Activated CD4-positive, CD25-positive, alpha-beta regulatory T cell treated with anti-CD3 and anti-CD28 coated beads, Interleukin-2, amount 50 U/mL, for 16 hours (primary cell): ENCODE measurements at regions not wholly inside any gene's neighbourhood (a gene's known extent, or its start where the extent isn't known, plus 50 kb on each side); places are given as distances from the start of the nearest gene placed in this dataset.

Source experiments
- DNase-seq: peaks from one replicate; pipeline ENCODE4 v3.0.0-alpha.2; 2020; ENCODE audit warnings: low read depth, low spot score

GRCh38 chr14:22456998-22457594 lies 131.9 kb downstream of the DAD1 start:
- no peak for DNase-seq

DNA sequence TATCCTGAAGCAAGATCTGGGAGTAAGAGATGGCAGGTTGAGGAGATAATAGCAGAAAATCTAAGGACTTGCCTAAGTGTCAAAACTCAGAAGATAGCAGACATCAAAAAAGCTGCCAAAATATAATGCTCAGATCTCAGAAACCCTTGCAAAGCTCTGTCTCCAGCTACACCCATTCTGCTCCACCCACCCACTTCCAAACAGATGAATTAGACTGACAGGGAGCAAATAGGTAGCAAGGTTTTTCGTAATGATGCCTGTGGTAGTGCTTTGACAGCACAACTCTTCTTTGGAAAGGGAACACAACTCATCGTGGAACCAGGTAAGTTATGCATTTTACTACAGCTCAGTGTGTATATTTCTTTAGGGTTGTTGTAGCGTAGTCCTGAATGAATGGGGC lies 132.6 kb downstream of the DAD1 start:
- DNase-seq: no peak

DNA sequence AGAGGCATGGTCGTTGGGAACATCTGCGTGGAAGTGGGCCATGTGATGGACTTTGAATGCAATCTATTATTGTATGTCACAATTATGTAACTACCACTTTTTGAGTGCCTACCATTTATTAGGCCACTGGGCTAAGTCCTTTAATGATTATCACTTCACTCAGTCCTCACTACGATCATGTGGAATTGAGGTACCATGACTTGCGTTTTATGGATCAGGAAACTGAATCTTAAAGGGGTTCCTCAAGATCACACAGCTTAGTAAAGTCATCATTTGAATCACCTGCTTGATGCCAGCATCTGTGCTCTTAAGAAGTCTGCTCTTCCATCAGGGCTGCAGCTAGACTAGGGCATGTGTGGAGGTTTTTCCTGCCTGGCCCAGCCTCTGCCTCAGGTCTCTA lies 136.7 kb downstream of the DAD1 start:
- DNase-seq: no peak

- no peak for DNase-seq
Measured at GRCh38 chr14:22450266-22450665, 138.8 kb downstream of the DAD1 start.

DNA sequence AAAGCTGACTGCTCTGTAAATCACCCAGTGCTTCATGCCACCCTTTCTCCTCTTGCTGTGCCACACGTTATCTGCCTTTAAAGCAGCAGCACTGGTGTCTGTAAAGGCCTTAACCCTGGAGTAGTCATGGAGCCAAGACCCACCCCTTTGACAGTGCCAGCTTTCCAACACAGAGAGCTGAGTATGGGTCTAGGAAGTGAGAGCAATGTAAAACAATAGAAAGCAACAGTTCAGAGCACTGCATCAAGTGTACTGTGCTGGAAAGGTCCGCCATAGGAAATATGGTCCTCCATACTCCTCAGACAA lies 139.5 kb downstream of the DAD1 start:
- no peak for DNase-seq

- DNase-seq: no peak
Measured at GRCh38 chr14:22448905-22449599, 140.0 kb downstream of the DAD1 start.

- no peak for DNase-seq
Measured at GRCh38 chr14:22448035-22448904, 140.8 kb downstream of the DAD1 start.

DNA sequence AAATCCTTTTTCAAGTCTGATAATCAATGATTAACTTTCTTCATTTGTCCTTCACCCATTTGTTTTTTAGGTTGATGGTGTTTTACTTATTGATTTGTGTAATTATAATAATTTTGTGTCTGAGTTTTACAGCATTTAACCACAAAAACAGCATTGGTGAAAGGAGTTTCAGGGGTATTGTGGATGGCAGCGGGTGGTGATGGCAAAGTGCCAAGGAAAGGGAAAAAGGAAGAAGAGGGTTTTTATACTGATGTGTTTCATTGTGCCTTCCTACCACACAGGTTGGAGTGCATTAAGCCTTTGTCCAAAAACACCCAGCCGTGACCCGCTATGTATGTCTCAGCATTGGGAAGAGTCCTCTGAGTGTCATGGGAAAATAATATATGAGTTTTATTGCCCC lies 150.3 kb downstream of the DAD1 start:
- DNase-seq: no peak

- no peak for DNase-seq
Measured at GRCh38 chr14:22434901-22435550, 154.0 kb downstream of the DAD1 start.

DNA sequence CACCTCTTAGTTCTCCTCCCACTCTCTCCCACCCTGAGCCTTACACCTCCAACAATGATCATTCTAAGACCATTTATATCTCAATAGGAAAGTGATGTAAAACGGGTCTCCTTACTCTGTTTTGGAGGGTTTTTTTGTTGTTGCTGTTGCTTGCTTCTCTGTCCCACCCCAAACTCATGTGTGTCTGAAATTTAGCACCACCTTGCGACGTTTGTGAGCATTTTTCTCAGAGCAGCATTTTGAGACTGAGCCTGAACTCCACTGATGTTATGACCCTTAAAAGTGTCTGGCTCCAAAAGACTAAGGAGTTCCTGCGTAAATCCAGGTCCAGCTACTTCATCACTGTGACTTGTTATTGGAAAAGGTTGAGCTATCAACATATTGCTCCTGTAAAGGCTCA lies 155.0 kb downstream of the DAD1 start:
- no peak for DNase-seq

DNA sequence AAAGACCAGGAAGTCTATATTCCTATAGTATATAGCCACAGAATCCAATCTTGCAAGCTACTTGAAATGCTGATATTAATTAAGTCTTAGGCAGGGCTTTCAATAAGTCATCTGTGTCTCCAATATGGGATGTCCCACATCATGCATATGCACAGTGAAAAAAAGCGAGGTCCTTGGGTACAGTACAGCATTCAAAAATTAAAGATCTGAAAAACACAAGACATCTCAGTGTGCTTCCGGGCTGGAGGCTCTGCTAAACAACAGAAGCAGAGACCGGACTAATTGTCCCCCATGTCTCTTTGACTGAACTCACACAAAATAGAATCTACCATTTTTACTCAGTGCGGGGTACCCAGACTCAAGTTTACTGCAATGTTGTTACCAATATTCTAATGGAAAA lies 156.0 kb downstream of the DAD1 start:
- no peak for DNase-seq

DNA sequence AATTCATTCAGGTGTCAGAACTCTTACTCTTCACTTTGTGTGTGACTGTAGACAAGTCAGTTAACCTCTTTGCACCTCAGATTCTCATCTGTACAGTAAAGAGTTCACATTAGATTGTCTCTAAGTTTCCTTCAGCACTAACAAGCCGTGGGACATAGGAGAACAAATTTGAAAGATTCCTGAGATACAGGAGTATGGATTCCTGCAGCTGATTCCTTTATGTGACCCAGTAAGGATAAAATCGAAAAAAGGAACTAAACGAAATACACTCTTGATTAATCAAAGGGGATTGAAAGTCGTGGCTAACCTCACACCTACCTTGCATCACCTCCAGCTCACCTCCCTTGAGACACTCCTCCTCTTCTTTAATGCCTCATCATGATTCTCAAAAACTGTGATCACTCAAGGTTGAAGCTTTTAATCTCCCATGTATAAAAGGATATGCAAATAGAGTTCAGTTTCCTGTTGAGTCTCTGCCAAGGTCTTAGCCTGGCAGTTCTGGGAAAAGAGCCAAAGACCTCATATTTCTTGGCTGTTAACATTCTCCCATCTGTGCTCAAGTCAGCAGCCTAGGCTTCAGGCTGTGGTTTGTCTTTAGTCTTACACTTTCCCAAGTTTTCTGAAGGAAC lies 156.6 kb downstream of the DAD1 start:
- no peak for DNase-seq

GRCh38 chr14:22429546-22430294 lies 159.3 kb downstream of the DAD1 start:
- DNase-seq: no peak

GRCh38 chr14:22428700-22429291 lies 160.2 kb downstream of the DAD1 start:
- DNase-seq: no peak

DNA sequence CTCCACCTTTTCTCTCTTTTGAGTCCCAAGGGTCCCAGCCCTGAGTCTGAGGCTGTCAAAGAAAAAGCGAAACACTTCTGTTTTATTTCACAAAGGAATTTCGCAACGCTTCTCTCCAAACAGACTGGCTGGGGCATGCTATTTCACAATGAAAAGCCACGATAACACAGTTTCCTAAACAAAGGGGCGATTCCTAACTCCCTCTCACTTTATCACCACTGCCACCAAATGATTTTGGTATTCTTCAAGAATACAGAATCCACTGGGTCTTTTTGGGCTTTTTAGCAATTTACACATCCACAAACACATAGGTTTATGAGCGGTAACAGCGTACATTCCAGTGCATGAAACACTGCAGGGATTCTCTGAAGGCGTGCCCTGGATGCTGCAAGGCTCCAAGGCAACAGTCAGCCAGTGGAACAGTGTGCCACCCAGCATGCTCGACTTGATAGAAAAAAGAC lies 161.2 kb downstream of the DAD1 start:
- DNase-seq: no peak

DNA sequence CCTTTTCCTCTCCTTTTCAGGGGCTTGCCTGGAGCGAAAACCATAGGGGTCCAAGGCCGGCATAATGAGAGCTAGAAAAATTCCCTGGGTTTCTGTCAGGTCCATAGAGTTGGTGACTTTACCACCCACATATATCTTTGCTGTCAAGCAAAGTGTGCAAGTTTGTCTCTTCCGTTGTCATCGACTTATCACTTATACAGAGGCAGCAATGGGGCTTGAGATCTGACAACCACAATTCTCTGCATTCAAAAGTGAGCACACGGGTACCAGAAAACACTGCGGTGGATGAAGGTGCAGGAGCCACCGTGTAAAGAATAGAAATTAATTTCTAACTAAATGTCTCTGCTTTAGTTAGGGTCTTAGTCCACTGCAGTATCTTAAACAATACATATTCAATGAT lies 162.3 kb downstream of the DAD1 start:
- DNase-seq: no peak

DNA sequence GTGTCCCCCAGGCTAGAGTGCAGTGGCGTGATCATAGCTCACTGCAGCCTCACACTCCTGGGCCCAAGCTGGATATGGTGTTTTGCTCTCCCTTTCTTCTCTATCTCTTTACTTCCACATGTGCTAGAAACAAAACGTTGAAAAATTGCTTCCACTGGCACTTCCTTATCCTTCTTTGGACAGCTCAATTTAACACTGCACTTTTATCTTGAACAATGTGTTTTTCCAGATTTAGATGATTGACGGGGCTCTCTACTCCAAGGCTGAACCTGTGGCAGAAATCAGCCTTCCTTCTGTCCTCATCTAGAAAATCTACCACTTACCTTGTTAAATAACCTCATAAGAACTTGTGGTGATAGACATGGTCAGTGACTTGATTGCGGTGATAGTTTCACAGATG lies 165.1 kb downstream of the DAD1 start:
- DNase-seq: no peak

GRCh38 chr14:22422238-22422637 lies 166.8 kb downstream of the DAD1 start:
- DNase-seq: no peak

GRCh38 chr14:22420598-22421186 lies 168.3 kb downstream of the DAD1 start:
- DNase-seq: no peak

GRCh38 chr14:22419620-22420019 lies 169.4 kb downstream of the DAD1 start:
- no peak for DNase-seq
